Glutamatergic neuron (in vitro differentiated cells): ENCODE measurements at regions not wholly inside any gene's neighbourhood (a gene's known extent, or its start where the extent isn't known, plus 50 kb on each side); places are given as distances from the start of the nearest gene placed in this dataset.

Source experiments
- DNase-seq: peaks from one replicate; pipeline ENCODE4 v3.0.0; 2022
- H3K27ac Mint-ChIP-seq: one replicate; pipeline ENCODE4 v1.8.0; 2020; ENCODE audit warnings: mild to moderate bottlenecking, mixed read lengths, inconsistent platforms; ENCODE audit not compliant: unreplicated experiment
- H3K27me3 Mint-ChIP-seq: one replicate; pipeline ENCODE4 v1.8.0; 2020; ENCODE audit warnings: mild to moderate bottlenecking, moderate library complexity, mixed read lengths, inconsistent platforms; ENCODE audit not compliant: unreplicated experiment
- H3K36me3 Mint-ChIP-seq: one replicate; pipeline ENCODE4 v1.8.0; 2020; ENCODE audit warnings: mild to moderate bottlenecking, mixed read lengths, inconsistent platforms; ENCODE audit not compliant: unreplicated experiment
- H3K4me1 Mint-ChIP-seq: one replicate; pipeline ENCODE4 v1.8.0; 2020; ENCODE audit warnings: mild to moderate bottlenecking, low read depth, mixed read lengths, inconsistent platforms; ENCODE audit not compliant: unreplicated experiment
- H3K4me3 Mint-ChIP-seq: one replicate; pipeline ENCODE4 v1.8.0; 2020; ENCODE audit warnings: mild to moderate bottlenecking, mixed read lengths, inconsistent platforms; ENCODE audit not compliant: unreplicated experiment
- H3K9me3 Mint-ChIP-seq: one replicate; pipeline ENCODE4 v1.8.0; 2020; ENCODE audit warnings: mild to moderate bottlenecking, moderate library complexity, mixed read lengths, inconsistent platforms; ENCODE audit not compliant: unreplicated experiment
- TF ChIP-seq, protein P1 (sequence below): fragments of 200-600 bp; sonication (generic); IDR thresholded peaks from one replicate; pipeline ENCODE4 v1.5.0; 2021; ENCODE audit not compliant: partially characterized antibody, unreplicated experiment

DNA sequence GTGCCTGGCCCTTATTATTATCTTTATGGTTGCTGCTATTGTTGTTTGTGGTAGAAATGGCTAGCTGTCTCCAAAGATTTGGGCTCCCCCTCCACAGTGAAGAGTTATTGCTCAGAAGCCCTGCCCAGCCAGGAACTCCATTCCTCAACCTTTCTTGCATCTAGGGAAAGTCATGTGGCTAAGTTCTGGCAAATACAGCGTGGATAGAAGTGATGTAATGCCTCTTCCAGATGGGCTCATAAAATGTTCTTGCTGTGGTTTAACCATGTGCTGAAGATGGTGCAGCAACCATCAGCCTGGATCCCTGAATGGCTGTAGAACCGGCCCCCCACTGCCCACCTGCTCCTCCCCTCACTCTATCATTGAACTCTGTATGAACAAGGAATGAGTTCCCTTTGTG, 203.5 kb upstream of the E2F8 start:
- DNase-seq: no peak
- H3K27ac Mint-ChIP-seq: no peak overlapping the region
- no peaks in the 10 kb centered on the region for H3K36me3 Mint-ChIP-seq
- peaks cover 7% of the 10 kb centered on the region for H3K27me3 Mint-ChIP-seq
- peaks cover 22% of the 10 kb centered on the region for H3K9me3 Mint-ChIP-seq
- TF ChIP-seq, protein P1, sequence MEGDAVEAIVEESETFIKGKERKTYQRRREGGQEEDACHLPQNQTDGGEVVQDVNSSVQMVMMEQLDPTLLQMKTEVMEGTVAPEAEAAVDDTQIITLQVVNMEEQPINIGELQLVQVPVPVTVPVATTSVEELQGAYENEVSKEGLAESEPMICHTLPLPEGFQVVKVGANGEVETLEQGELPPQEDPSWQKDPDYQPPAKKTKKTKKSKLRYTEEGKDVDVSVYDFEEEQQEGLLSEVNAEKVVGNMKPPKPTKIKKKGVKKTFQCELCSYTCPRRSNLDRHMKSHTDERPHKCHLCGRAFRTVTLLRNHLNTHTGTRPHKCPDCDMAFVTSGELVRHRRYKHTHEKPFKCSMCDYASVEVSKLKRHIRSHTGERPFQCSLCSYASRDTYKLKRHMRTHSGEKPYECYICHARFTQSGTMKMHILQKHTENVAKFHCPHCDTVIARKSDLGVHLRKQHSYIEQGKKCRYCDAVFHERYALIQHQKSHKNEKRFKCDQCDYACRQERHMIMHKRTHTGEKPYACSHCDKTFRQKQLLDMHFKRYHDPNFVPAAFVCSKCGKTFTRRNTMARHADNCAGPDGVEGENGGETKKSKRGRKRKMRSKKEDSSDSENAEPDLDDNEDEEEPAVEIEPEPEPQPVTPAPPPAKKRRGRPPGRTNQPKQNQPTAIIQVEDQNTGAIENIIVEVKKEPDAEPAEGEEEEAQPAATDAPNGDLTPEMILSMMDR: no peak
- H3K4me1 Mint-ChIP-seq: peaks cover 24% of the 10 kb centered on the region
- no peak overlapping the region for H3K4me3 Mint-ChIP-seq

DNA sequence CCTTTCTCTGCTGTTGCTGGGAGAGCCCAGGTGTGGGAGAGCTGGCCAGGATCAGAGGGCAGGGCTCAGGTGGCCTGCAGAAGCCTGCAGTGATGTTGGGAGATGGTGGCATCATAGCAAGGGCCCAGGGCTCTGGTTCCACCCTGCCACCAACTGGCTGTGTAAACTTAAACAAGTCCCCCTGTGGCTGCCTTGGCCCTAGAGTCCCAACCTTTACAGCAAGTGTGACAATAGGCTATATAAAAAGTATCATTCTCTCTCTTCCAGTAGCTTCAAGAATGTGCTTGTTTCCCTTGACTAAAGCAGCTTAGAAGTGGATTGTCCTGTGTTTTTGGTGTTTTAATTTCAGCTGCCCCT, 201.8 kb upstream of the E2F8 start:
- no peaks in the 10 kb centered on the region for H3K36me3 Mint-ChIP-seq
- TF ChIP-seq, protein P1: no peak
- DNase-seq: no peak
- H3K4me3 Mint-ChIP-seq: peak overlapping the region; percentile 3
- H3K27ac Mint-ChIP-seq: peak overlapping the region; percentile 72
- H3K9me3 Mint-ChIP-seq: peaks cover 22% of the 10 kb centered on the region
- H3K4me1 Mint-ChIP-seq: peaks cover 22% of the 10 kb centered on the region
- H3K27me3 Mint-ChIP-seq: peaks cover 9% of the 10 kb centered on the region

DNA sequence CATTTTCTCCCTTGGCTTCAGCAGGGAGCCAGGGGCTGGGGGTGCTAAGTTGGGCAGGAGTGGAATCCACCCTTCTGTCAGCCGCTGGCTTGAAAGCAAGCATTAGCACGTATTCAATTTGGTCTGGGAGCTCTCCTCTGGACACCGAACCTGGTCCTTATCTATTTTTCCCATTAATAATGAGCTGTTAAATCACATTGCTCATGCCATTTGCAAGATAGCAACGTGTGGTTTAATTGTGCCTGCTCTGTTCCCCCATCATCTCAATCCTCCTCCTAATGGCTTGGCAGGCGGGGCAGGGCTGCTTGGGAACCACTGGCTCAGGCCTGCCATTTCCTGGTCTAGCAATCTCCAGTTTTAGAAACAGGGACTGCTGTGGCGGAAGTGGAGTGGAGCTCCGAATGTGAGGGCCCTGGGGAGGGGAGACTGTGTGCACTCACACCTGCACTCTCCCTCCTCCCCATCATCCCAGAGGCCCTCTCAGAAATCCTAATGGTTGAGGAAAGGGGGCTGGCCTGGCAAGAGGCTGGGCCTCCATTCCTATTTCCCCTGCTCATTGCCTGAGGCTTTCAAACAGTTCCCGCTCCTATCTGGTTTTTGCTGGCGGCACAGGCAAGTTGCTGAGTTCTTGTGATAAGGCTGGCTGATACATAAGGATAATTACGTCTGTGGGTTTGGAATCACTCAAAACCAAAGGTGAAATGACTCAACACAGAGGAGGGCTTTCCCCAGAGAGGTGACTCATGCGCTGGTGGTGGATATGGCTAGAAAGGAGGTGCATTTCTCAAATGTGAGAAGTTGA, 201.2 kb upstream of the E2F8 start:
- H3K27me3 Mint-ChIP-seq: peaks cover 9% of the 10 kb centered on the region
- no peaks in the 10 kb centered on the region for H3K36me3 Mint-ChIP-seq
- H3K4me1 Mint-ChIP-seq: peaks cover 22% of the 10 kb centered on the region
- TF ChIP-seq, protein P1: no peak
- no peak for DNase-seq
- peak overlapping the region; percentile 72 for H3K27ac Mint-ChIP-seq
- peak overlapping the region; percentile 23 for H3K4me3 Mint-ChIP-seq
- peaks cover 22% of the 10 kb centered on the region for H3K9me3 Mint-ChIP-seq

DNA sequence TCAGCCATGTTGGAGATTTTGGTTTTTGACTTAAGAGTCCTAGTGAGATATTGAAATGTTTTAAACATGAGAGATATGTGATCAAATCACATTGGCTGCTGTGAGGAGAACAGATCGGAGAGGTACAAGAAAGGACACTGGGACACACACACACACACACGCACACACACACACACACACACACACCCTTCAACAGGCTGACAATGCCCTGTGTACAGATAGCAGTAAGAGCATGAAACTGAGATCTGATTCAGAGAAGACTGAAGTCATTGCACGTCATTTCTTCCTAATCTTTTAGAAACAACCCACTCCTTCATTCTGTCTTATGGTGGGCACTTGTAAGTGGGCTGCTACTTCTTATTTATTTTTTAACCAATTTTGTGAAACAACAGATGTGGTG, 200.5 kb upstream of the E2F8 start:
- DNase-seq: no peak
- Mint-ChIP-seq H3K36me3 (peaks cover 4% of the 10 kb centered on the region), H3K27me3 (peaks cover 9% of the 10 kb centered on the region), H3K27ac (peak overlapping the region; percentile 16), H3K9me3 (peaks cover 19% of the 10 kb centered on the region), H3K4me3 (peak overlapping the region; percentile 64), H3K4me1 (peaks cover 22% of the 10 kb centered on the region)
- TF ChIP-seq, protein P1: no peak

DNA sequence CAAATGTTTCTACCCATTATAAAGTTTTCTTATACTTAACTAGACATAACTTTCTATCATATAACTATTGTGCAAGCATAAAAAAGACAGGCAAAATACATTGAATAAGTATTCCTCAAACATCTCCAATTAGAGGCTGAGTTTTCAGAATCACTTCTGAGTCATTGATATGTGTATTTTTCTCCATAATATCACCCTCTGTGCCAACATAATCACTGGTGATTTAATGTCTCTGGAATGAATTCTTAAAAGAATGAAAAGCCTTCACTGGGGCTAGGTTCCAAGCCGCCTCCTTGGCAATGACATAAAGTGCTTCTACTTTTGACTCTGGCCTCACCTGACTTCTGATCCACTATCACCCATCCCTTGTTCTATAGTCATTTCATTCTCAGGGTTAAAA, 197.0 kb upstream of the E2F8 start:
- Mint-ChIP-seq H3K27me3 (peaks cover 9% of the 10 kb centered on the region), H3K4me1 (peaks cover 35% of the 10 kb centered on the region), H3K27ac (no peak overlapping the region), H3K36me3 (peaks cover 10% of the 10 kb centered on the region), H3K4me3 (no peak overlapping the region), H3K9me3 (peaks cover 13% of the 10 kb centered on the region)
- TF ChIP-seq, protein P1: no peak
- DNase-seq: no peak
